NB4 (cell line): ENCODE measurements at regions not wholly inside any gene's neighbourhood (a gene's known extent, or its start where the extent isn't known, plus 50 kb on each side); places are given as distances from the start of the nearest gene placed in this dataset.

Experiments
- CTCF ChIP-seq: IDR thresholded peaks from one replicate; pipeline ENCODE4 v1.5.1; 2012; ENCODE audit warnings: low read depth, low read length
- MAX ChIP-seq: IDR thresholded peaks from 2 replicates; pipeline ENCODE4 v1.6.1; 2011; ENCODE audit warnings: low read depth, low read length
- MYC ChIP-seq: IDR thresholded peaks from 2 replicates; pipeline ENCODE4 v1.6.1; 2011; ENCODE audit warnings: low read depth, low read length
- POLR2A ChIP-seq: IDR thresholded peaks from 2 replicates; pipeline ENCODE4 v1.6.1; 2011; ENCODE audit warnings: mild to moderate bottlenecking; ENCODE audit not compliant: insufficient read length; ENCODE audit errors: extremely low read depth

GRCh38 chr11:91742155-91742554, 482.5 kb upstream of the FAT3 start:
- no peak for TF ChIP-seq CTCF
- no peak for TF ChIP-seq MYC
- no peak for TF ChIP-seq MAX
- TF ChIP-seq POLR2A = no peak
